Keratinocyte (primary cell): ENCODE measurements at regions not wholly inside any gene's neighbourhood (a gene's known extent, or its start where the extent isn't known, plus 50 kb on each side); places are given as distances from the start of the nearest gene placed in this dataset.

Experiments
- CTCF ChIP-seq, 3 experiments: IDR thresholded peaks in 1 of 3; conservative IDR thresholded peaks in 1 of 3; optimal IDR thresholded peaks in 1 of 3; 2 replicates in 2 of 3; 3 replicates in 1 of 3; pipeline versions ENCODE3 to v1.5.1; 2011; ENCODE audit warnings: low read length in 3 of 3, mild to moderate bottlenecking in 3 of 3, moderate library complexity in 2 of 3, control low read depth in 1 of 3, inconsistent platforms in 1 of 3; ENCODE audit not compliant: insufficient read depth in 2 of 3; ENCODE audit errors: extremely low read depth in 1 of 3
- EZH2 ChIP-seq: IDR thresholded peaks from one replicate; pipeline ENCODE4 v1.6.1; 2012; ENCODE audit warnings: inconsistent platforms, mild to moderate bottlenecking, low read length, moderate library complexity

GRCh38 chr4:182179105-182179504 lies 64.1 kb upstream of the TENM3 start:
- TF ChIP-seq CTCF (optimal IDR thresholded peaks at IDR 0.05 in 1 of 3, IDR thresholded peaks at IDR 0.05 in 1 of 3, conservative IDR thresholded peaks at IDR 0.05 in 1 of 3; ENCODE audit: extremely low read depth in 1 of 3, insufficient read depth in 2 of 3, low read length in 3 of 3) = no peak
- no peak for TF ChIP-seq EZH2
